Adipocyte (in vitro differentiated cells): ENCODE measurements at regions not wholly inside any gene's neighbourhood (a gene's known extent, or its start where the extent isn't known, plus 50 kb on each side); places are given as distances from the start of the nearest gene placed in this dataset.
"Not testable (repeated sequence)": the region's sequence is repeated elsewhere in the genome, so short reads cannot be mapped to it uniquely, and the experiment has no call there.

Experiments used
- DNase-seq: peaks from one replicate; pipeline ENCODE4 v3.0.0-alpha.2; 2015; ENCODE audit warnings: low read depth
- H3K27me3 ChIP-seq: replicated peaks from 2 replicates; pipeline ENCODE4 v1.7.0; 2013; ENCODE audit warnings: mild to moderate bottlenecking, low read length, moderate library complexity; ENCODE audit not compliant: control insufficient read depth, insufficient read depth
- H3K36me3 ChIP-seq: 2 replicates; pipeline ENCODE4 v1.7.0; 2013; ENCODE audit warnings: low read length, mild to moderate bottlenecking, moderate library complexity; ENCODE audit not compliant: control insufficient read depth, insufficient read depth, severe bottlenecking
- H3K4me1 ChIP-seq: 2 replicates; pipeline ENCODE4 v1.7.0; 2013; ENCODE audit warnings: mild to moderate bottlenecking, low read length, moderate library complexity; ENCODE audit not compliant: control insufficient read depth, insufficient read depth
- H3K4me3 ChIP-seq: 2 replicates; pipeline ENCODE4 v1.7.0; 2013; ENCODE audit warnings: mild to moderate bottlenecking, low read length, moderate library complexity
- H3K9ac ChIP-seq: 2 replicates; pipeline ENCODE4 v1.7.0; 2013; ENCODE audit warnings: mild to moderate bottlenecking, low read length, moderate library complexity
- H3K9me3 ChIP-seq: 2 replicates; pipeline ENCODE4 v1.7.0; 2013; ENCODE audit warnings: mild to moderate bottlenecking, low read length, moderate library complexity; ENCODE audit not compliant: control insufficient read depth

DNA sequence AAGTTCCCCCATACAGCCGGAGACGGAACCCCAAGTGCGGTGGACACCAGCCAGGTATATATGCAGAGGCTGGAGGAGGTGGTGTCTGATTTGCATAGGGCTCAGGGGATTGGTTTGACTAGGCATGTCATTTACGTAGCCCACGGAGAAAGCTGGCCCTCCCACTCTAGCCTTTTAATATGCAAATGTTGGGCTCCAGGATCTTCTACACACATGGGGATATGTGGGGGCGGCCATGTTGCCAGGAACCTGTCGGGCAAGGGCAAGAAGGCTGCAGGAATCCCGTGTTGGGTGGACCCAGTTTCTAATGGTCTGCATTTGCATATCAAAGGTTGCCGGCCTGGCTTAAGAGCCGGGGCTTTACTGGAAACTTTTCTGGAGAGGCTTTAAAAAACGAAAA, 57.4 kb downstream of the FTHL17 start:
- H3K4me3 ChIP-seq, H3K4me1 ChIP-seq, H3K36me3 ChIP-seq, H3K9me3 ChIP-seq, DNase-seq, H3K9ac ChIP-seq, H3K27me3 ChIP-seq: not testable (repeated sequence)

GRCh38 chrX:31012509-31013025, 59.3 kb downstream of the FTHL17 start:
- Histone ChIP-seq H3K4me3 (no peak overlapping the region), H3K9me3 (no peaks in the 10 kb centered on the region)
- no peak for DNase-seq

DNA sequence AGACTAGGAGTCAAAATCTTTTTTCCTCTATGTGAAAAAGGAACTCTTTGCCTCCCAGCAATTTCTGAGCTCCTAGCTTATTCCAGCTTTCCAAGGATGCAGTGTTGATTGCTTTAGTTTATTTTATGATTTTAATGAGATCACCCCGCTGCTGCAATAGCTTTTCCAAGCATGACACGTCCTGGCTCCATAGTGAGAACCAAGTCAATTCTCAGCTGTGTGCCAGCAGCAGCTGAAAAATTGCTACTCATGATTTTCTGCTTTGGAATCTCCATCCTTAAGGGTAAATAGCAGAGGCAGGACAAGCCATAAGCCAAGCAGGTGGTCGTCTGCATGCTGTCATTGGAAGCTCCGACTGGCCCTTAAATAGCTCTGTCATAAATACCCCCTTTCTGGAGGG, 64.5 kb downstream of the FTHL17 start:
- Histone ChIP-seq H3K4me3 (no peak overlapping the region), H3K36me3 (no peaks in the 10 kb centered on the region), H3K9ac (no peak overlapping the region), H3K27me3 (peaks cover 8% of the 10 kb centered on the region), H3K9me3 (no peaks in the 10 kb centered on the region), H3K4me1 (no peaks in the 10 kb centered on the region)
- no peak for DNase-seq

More at GRCh38 chrX:31012509-31013025, 59.3 kb downstream of the FTHL17 start:
- H3K9ac ChIP-seq: no peak overlapping the region
- H3K36me3 ChIP-seq: no peaks in the 10 kb centered on the region
- H3K27me3 ChIP-seq: peaks cover 3% of the 10 kb centered on the region
- no peaks in the 10 kb centered on the region for H3K4me1 ChIP-seq

GRCh38 chrX:31006027-31006426, 65.8 kb downstream of the FTHL17 start:
- DNase-seq: no peak
- H3K36me3 ChIP-seq: no peaks in the 10 kb centered on the region
- H3K27me3 ChIP-seq: peaks cover 7% of the 10 kb centered on the region
- no peaks in the 10 kb centered on the region for H3K4me1 ChIP-seq
- H3K4me3 ChIP-seq: no peak overlapping the region
- H3K9me3 ChIP-seq: no peaks in the 10 kb centered on the region
- no peak overlapping the region for H3K9ac ChIP-seq

DNA sequence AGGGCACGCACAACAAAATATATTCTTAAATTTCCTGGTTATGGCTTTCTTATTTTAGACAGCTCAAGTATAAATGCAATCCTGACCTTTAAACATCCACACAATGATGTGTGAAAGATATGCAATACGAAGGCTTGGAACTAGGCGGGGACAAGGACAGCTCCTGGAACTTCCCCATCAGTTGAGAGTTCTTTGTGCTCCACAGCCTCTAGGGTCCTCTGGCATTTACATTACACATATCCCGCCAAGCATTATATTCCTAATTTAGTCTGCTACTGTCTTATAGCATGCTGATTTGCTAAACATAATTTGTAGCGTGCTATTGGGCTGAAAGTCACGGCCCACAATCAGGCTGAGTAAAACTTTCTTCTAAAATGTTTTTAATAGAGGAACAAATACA, 74.4 kb downstream of the FTHL17 start:
- Histone ChIP-seq H3K9me3 (no peaks in the 10 kb centered on the region), H3K4me3 (no peak overlapping the region), H3K4me1 (no peaks in the 10 kb centered on the region), H3K27me3 (peaks cover 12% of the 10 kb centered on the region), H3K9ac (no peak overlapping the region), H3K36me3 (no peaks in the 10 kb centered on the region)
- DNase-seq: no peak

- Histone ChIP-seq H3K36me3 (no peaks in the 10 kb centered on the region), H3K4me3 (no peak overlapping the region)
- no peak for DNase-seq
These were observed 76.1 kb downstream of the FTHL17 start for GRCh38 chrX:30995705-30996104.

GRCh38 chrX:30995060-30995700, 76.7 kb downstream of the FTHL17 start:
- H3K27me3 ChIP-seq: peaks cover 8% of the 10 kb centered on the region
- H3K4me1 ChIP-seq: no peaks in the 10 kb centered on the region
- no peaks in the 10 kb centered on the region for H3K9me3 ChIP-seq
- H3K4me3 ChIP-seq: no peak overlapping the region
- no peaks in the 10 kb centered on the region for H3K36me3 ChIP-seq
- no peak for DNase-seq
- H3K9ac ChIP-seq: no peak overlapping the region

More at GRCh38 chrX:30995705-30996104, 76.1 kb downstream of the FTHL17 start:
- Histone ChIP-seq H3K4me1 (no peaks in the 10 kb centered on the region), H3K9ac (no peak overlapping the region), H3K9me3 (no peaks in the 10 kb centered on the region), H3K27me3 (peaks cover 12% of the 10 kb centered on the region)

DNA sequence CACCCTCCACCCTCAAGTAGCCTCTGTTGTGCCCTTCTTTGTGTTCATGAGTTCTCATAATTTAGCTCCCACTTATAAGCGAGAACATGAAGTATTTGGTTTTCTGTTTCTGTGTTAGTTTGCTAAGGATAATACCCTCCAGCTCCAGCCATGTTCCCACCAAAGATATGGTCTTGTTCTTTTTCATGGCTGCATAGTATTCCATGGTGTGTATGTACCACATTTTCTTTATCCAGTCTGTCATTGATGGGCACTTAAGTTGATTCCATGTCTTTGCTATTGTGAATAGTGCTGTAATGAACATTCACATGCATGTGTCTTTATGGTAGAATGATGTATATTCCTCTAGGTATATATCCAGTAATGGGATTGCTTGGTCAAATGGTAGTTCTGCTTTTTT, 77.8 kb downstream of the FTHL17 start:
- peaks cover 12% of the 10 kb centered on the region for H3K27me3 ChIP-seq
- not testable (repeated sequence) for H3K4me3 ChIP-seq, H3K9me3 ChIP-seq, H3K9ac ChIP-seq, H3K4me1 ChIP-seq, H3K36me3 ChIP-seq, DNase-seq

DNA sequence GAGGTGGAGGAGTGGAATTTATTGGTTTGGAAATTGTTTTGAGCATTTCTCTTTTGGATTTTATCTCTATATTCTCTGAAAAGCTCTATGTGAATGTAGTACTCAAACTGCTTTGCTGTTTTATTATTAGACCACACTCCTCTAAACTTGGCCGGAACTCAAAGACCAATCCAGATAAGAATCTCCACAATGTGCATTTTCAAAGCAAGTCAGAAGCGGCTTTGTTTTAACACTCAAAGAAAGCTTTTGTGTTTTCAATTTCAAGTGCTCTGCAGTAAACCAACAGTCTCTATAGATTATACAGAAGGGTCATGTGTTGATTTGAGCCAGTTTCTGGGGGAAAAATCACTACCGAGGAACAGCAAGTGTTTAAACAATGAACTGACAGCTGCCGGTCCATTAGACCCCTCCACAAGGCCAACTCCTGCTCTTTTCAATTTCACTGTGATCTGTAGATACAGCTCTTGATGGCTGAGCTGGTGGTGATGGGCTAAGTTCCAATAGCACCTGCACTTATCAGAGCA, 79.4 kb downstream of the FTHL17 start:
- Histone ChIP-seq H3K9ac (no peak overlapping the region), H3K9me3 (no peaks in the 10 kb centered on the region), H3K27me3 (peaks cover 12% of the 10 kb centered on the region), H3K4me3 (no peak overlapping the region), H3K36me3 (no peaks in the 10 kb centered on the region), H3K4me1 (no peaks in the 10 kb centered on the region)
- no peak for DNase-seq

DNA sequence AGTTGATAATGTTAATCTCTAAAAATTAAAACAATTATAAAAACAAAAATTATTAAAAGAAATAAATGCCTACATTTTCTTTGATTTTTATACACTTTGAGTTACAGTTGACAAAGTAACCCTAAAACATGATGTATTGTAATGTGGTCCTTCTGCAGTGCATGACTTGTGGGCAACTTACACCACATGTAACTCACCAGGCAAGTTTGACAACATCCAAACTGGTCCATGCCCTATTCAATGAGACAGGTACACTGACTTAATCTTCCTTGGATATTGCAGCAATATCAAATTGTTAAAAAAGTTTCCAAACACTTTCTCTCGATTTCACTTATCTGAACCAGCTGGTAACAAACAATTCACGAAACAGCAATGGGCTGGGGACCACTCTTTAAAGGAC, 81.5 kb downstream of the FTHL17 start:
- Histone ChIP-seq H3K36me3 (no peaks in the 10 kb centered on the region), H3K9me3 (no peaks in the 10 kb centered on the region), H3K9ac (no peak overlapping the region), H3K4me3 (no peak overlapping the region), H3K27me3 (peaks cover 15% of the 10 kb centered on the region), H3K4me1 (no peaks in the 10 kb centered on the region)
- DNase-seq: no peak

DNA sequence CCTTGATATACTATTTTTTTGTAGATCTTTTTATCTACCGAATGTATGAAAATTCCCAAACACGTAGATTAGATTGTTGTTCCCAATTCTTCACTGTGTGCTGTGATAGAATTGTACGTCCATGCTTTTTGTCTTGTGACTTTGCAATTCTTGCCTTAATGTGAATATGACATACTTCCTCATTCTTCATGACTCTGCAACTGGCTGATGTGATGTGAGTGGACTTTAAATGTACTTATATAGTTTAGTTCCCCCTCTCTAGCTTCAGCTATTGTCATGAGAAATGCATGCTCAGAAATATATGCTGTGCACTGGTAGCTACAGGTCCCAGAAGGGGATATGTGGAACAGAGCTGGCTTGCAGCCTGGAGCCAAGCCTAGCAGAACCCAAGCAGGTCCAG, 89.4 kb downstream of the FTHL17 start:
- Histone ChIP-seq H3K9me3 (no peaks in the 10 kb centered on the region), H3K4me1 (no peaks in the 10 kb centered on the region), H3K36me3 (no peaks in the 10 kb centered on the region), H3K9ac (no peak overlapping the region), H3K27me3 (peaks cover 33% of the 10 kb centered on the region), H3K4me3 (no peak overlapping the region)
- no peak for DNase-seq

- H3K27me3 ChIP-seq: peaks cover 36% of the 10 kb centered on the region
- H3K36me3 ChIP-seq: no peaks in the 10 kb centered on the region
- H3K4me3 ChIP-seq: no peak overlapping the region
- no peaks in the 10 kb centered on the region for H3K9me3 ChIP-seq
- no peak for DNase-seq
- H3K4me1 ChIP-seq: no peaks in the 10 kb centered on the region
- H3K9ac ChIP-seq: no peak overlapping the region
These were observed 89.9 kb downstream of the FTHL17 start for GRCh38 chrX:30981968-30982367.
